Sigmoid colon (tissue), 6 donors: ENCODE measurements at regions not wholly inside any gene's neighbourhood (a gene's known extent, or its start where the extent isn't known, plus 50 kb on each side); places are given as distances from the start of the nearest gene placed in this dataset.
"Not testable (repeated sequence)": the region's sequence is repeated elsewhere in the genome, so short reads cannot be mapped to it uniquely, and the experiment has no call there.

Experiments
- DNase-seq: peaks from one replicate; pipeline ENCODE4 v3.0.0-alpha.2; 2019
- H3K27ac ChIP-seq, 4 donors: fragments of 200-600 bp; sonication (generic); one replicate each; pipeline ENCODE4 v1.5.1; 2016 to 2019; ENCODE audit warnings: mild to moderate bottlenecking in 1 of 4
- H3K27me3 ChIP-seq, 3 donors: fragments of 200-600 bp; sonication (generic); one replicate each; pipeline ENCODE4 v1.5.1; 2019; ENCODE audit warnings: mild to moderate bottlenecking in 1 of 3
- H3K36me3 ChIP-seq, 4 donors: fragments of 200-600 bp; sonication (generic); one replicate each; pipeline ENCODE4 v1.5.1; 2016 to 2019
- H3K4me1 ChIP-seq, 4 donors: fragments of 200-600 bp; sonication (generic); one replicate each; pipeline ENCODE4 v1.5.1; 2017 to 2019
- H3K4me3 ChIP-seq, 4 donors: fragments of 200-600 bp; sonication (generic); one replicate each; pipeline ENCODE4 v1.5.1; 2017 to 2019; ENCODE audit warnings: mild to moderate bottlenecking in 2 of 4, moderate library complexity in 1 of 4
- H3K9me3 ChIP-seq, 4 donors: fragments of 200-600 bp in 3 of 4; sonication (generic) in 3 of 4; one replicate each; pipeline versions ENCODE4 v1.5.1 to v1.6.1; 2013 to 2019
- CTCF ChIP-seq, 4 experiments: fragments of 450-650 bp in 3 of 4; fragments of 200-600 bp in 1 of 4; IDR thresholded peaks; one replicate each; pipeline ENCODE4 v1.5.1; 2016 to 2019; ENCODE audit warnings: antibody characterized with exemption in 4 of 4, mild to moderate bottlenecking in 3 of 4, moderate library complexity in 2 of 4
- EP300 ChIP-seq, 4 donors: sonication (generic); formaldehyde crosslinking; IDR thresholded peaks; one replicate each; pipeline ENCODE4 v1.6.1; 2017; ENCODE audit warnings: antibody characterized with exemption in 4 of 4
- POLR2A ChIP-seq, 2 donors: fragments of 450-650 bp; IDR thresholded peaks; one replicate each; pipeline ENCODE4 v1.6.1; 2016; ENCODE audit warnings: antibody characterized with exemption in 2 of 2, mild to moderate bottlenecking in 2 of 2, moderate library complexity in 2 of 2
- POLR2AphosphoS5 ChIP-seq, 4 donors: sonication (generic); formaldehyde crosslinking; IDR thresholded peaks; one replicate each; pipeline ENCODE4 v1.6.1; 2017; ENCODE audit warnings: antibody characterized with exemption in 4 of 4
- WGBS, 2 donors: extraction: QIAGEN DNeasy Blood & Tissue Kit; methylation state at CpG; one replicate each; pipeline ENCODE4 v1.1.7; 2013; 5-methylcytosine and 5-hydroxymethylcytosine counted together
- intact Hi-C: fragments of 100-400 bp; cut with DNase I; formaldehyde crosslinking; loops from one replicate; pipeline ENCODE4 v1.15.1; 2023
- donor health status: healthy with polysubstance abuse.
- donor health status: healthy.

DNA sequence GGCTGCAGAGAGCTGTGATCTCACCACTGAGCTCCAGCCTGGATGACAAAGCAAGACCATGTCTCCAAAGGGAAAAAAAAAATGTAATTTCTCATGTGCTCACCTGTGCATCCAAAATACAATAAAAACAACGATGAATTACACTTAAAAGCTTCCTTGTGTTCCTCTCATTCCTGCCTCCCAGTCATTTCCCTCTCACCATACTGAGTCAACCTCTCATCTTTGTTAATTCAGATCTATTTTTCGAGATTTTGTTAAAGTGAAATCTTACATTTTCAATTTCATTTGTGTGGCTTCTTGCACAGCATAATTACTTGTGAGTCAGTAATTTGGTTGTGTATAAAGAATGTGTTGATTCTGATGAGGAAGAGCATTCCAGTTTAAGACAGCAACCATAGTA is 1203.2 kb downstream of the TMEM121 start:
- 65% methylated on average over 2 of the region's 2 CpGs; no CpG with 5 or more reads in 1 of the 2 donors for WGBS, 2 donors
- Histone ChIP-seq H3K9me3 (no peaks in the 10 kb centered on the region), H3K4me3 (no peak overlapping the region), H3K36me3 (no peaks in the 10 kb centered on the region), H3K4me1 (no peaks in the 10 kb centered on the region), H3K27me3 (no peaks in the 10 kb centered on the region), H3K27ac (no peak overlapping the region)
- DNase-seq = no peak
- TF ChIP-seq POLR2AphosphoS5 (IDR thresholded peaks at IDR 0.05) (no peak), CTCF (IDR thresholded peaks at IDR 0.05) (no peak), POLR2A (IDR thresholded peaks at IDR 0.05) (no peak), EP300 (IDR thresholded peaks at IDR 0.05) (no peak)
- intact Hi-C loops = no loop called here

DNA sequence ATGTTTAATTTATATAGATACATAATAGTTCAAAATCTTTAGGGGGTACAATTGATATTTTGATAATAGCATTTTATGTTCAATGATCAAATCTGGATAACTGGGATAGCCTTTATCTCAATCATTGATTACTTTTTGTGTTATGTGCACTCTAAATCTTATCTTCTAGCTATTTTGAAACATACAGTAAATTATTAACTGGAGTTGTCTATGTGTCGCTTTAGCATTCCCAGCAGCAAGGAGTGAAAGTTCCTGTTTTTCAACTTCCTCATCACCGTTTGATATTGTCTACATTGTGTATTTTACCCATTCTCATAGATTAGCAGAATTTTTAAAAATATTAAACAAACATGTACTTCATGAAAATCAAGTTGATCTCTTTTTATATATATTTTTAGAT is 1207.4 kb downstream of the TMEM121 start:
- Histone ChIP-seq H3K27me3 (no peaks in the 10 kb centered on the region), H3K9me3 (no peaks in the 10 kb centered on the region), H3K27ac (no peak overlapping the region), H3K36me3 (no peaks in the 10 kb centered on the region), H3K4me1 (no peaks in the 10 kb centered on the region), H3K4me3 (no peak overlapping the region)
- no peak for DNase-seq
- no peak for TF ChIP-seq EP300 (IDR thresholded peaks at IDR 0.05)
- no peak for TF ChIP-seq CTCF (IDR thresholded peaks at IDR 0.05)
- no peak for TF ChIP-seq POLR2A (IDR thresholded peaks at IDR 0.05)
- no peak for TF ChIP-seq POLR2AphosphoS5 (IDR thresholded peaks at IDR 0.05)
- 42% methylated on average over 2 of the region's 2 CpGs; no CpG with 5 or more reads in 1 of the 2 donors for WGBS, 2 donors
- intact Hi-C loops = no loop called here

DNA sequence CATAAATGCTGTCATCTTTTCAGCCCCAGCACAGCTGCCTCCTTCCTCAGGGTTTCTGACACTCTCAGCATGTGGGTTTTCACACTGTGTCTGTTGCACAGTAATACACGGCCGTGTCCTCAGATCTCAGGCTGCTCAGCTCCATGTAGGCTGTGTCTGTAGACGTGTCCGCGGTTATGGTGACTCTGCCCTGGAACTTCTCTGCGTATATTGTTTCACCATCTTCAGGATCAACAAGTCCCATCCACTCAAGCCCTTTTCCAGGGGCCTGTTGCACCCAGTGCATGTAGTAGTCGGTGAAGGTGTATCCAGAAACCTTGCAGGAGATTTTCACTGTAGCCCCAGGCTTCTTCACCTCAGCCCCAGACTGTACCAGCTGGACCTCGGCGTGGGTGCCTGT is 1210.6 kb downstream of the TMEM121 start:
- no peak for DNase-seq
- intact Hi-C loops = no loop called here
- Histone ChIP-seq H3K36me3 (no peaks in the 10 kb centered on the region), H3K4me3 (no peak overlapping the region), H3K9me3 (no peaks in the 10 kb centered on the region), H3K27me3 (no peaks in the 10 kb centered on the region), H3K4me1 (no peaks in the 10 kb centered on the region), H3K27ac (no peak overlapping the region)
- 71% methylated on average over 9 of the region's 9 CpGs; no CpG with 5 or more reads in 1 of the 2 donors for WGBS, 2 donors
- TF ChIP-seq CTCF (IDR thresholded peaks at IDR 0.05) = no peak
- TF ChIP-seq EP300 (IDR thresholded peaks at IDR 0.05) = no peak
- no peak for TF ChIP-seq POLR2AphosphoS5 (IDR thresholded peaks at IDR 0.05)
- TF ChIP-seq POLR2A (IDR thresholded peaks at IDR 0.05) = no peak

- no peaks in the 10 kb centered on the region for H3K27me3 ChIP-seq
- no peak for TF ChIP-seq POLR2A (IDR thresholded peaks at IDR 0.05)
- no peak for TF ChIP-seq CTCF (IDR thresholded peaks at IDR 0.05)
- no peak for TF ChIP-seq POLR2AphosphoS5 (IDR thresholded peaks at IDR 0.05)
- no peaks in the 10 kb centered on the region for H3K36me3 ChIP-seq
- no peak overlapping the region for H3K4me3 ChIP-seq
- no peaks in the 10 kb centered on the region for H3K4me1 ChIP-seq
- intact Hi-C loops = no loop called here
- no peak overlapping the region for H3K27ac ChIP-seq
- DNase-seq = no peak
- WGBS, 2 donors = 4% methylated on average over 1 of the region's 1 CpG; no CpG with 5 or more reads in 1 of the 2 donors
- H3K9me3 ChIP-seq = no peaks in the 10 kb centered on the region
Measured at GRCh38 chr14:106738075-106738474, 1211.7 kb downstream of the TMEM121 start.

- H3K36me3 ChIP-seq, H3K4me3 ChIP-seq, H3K27ac ChIP-seq, H3K27me3 ChIP-seq, DNase-seq, intact Hi-C loops, H3K9me3 ChIP-seq, H3K4me1 ChIP-seq: not testable (repeated sequence)
- 83% methylated on average over 7 of the region's 9 CpGs; no CpG with 5 or more reads in 1 of the 2 donors for WGBS, 2 donors
Measured at GRCh38 chr14:106738598-106739258, 1212.3 kb downstream of the TMEM121 start.

DNA sequence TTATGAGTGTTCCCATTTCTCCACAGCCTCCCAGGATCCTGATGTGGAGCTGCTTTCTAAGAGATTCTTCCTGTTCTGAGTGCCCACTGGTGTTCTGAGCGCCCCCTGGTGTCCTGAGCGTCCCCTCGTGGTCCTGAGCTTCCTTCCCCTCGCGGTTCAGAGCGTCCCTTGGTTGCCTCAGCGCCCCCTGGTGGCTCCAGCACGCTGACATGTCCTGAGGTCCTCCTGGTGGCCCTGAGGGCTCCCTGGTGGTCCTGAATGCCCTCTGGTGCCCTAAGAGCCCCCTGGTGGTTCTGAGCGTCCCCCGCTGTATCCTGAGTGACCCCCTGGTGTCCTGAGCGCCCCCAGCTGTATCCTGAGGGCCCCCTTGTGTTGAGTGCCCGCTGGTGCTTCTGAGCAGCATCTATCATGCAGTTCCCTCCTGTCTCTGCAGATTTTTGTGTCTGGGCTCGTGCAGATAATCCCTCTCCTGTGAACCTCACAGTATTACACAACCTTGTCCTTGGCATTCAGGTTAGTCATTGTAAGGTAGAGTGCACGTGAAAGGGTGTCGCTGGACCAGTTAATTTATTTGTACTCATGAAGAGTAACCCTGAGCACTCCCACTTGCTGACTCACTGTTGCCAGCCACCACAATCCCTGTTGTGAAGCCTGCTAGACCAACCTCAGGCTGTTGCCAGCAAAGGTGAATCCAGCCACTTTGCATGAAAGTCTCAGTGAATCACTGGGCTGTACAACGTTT is 1214.9 kb downstream of the TMEM121 start:
- H3K27ac ChIP-seq, intact Hi-C loops, H3K9me3 ChIP-seq, H3K27me3 ChIP-seq, H3K36me3 ChIP-seq, DNase-seq, H3K4me1 ChIP-seq, H3K4me3 ChIP-seq: not testable (repeated sequence)
- 27 to 28% methylated on average over 2 to 16 of the region's 16 CpGs for WGBS, 2 donors

DNA sequence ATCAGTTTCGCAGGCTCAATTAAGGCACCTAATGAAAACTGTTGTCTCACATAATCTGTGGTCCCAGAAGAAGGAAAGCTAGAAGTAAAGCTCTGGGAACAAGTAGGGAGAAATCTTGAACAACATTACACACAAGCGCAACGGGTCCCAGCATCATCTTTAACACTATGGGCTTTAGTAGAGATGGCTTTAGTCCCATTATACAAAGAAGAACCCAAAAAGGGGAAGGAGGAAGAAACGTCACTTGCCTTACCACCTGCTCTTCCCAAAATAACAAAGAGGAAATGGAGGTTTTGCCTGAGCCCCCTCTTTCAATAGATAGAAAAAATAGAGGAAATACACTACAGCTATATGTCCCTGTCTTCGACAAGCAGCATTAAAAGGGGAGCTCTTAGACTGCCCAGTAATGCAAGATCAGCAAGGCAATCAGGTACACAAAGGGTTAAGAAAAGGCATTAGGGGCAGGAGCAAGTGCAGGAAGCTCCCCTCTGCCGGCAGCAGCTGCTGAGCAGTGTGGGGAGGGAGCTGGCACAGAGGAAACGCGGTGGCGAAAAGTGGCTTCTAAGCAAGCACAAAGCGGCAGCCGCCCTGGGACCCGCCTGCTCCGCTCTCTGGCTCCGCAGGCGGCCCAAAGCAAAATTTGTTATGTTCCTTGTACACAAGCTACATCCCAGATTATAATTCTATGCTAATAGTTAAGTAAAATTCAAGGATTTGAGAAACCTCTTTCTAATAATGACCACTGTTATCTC is 1218.8 kb downstream of the TMEM121 start:
- H3K9me3 ChIP-seq, H3K36me3 ChIP-seq, H3K4me3 ChIP-seq, H3K4me1 ChIP-seq, DNase-seq, H3K27ac ChIP-seq, H3K27me3 ChIP-seq, intact Hi-C loops: not testable (repeated sequence)
- 35 to 42% methylated on average over 12 to 15 of the region's 15 CpGs for WGBS, 2 donors
